NCI-H748 (cell line): ENCODE measurements at regions not wholly inside any gene's neighbourhood (a gene's known extent, or its start where the extent isn't known, plus 50 kb on each side); places are given as distances from the start of the nearest gene placed in this dataset.

Experiments used
- DNase-seq: peaks from one replicate; lab custom pipeline; 2025; ENCODE audit not compliant: unreplicated experiment; lab: John Stamatoyannopoulos, UW

DNA sequence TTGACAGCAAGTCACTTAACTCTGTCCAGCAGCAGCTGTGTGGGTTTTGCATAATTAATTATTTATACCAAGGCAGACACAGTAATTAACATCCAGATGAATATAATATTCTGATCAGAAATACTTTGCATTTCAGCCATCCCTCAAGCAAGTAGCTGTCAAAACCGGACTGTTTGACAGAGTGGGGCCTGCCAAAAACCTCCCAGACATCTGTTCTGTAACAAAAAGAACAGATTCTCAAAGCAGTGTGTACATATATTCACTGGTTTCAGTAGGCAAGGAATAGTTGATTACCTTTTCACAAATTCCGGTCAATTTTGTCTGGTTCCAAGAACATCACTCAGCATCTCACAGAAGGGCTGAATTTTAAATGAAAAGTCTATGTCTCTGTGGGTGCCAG, 291.6 kb downstream of the CMPK2 start:
- DNase-seq: no peak

DNA sequence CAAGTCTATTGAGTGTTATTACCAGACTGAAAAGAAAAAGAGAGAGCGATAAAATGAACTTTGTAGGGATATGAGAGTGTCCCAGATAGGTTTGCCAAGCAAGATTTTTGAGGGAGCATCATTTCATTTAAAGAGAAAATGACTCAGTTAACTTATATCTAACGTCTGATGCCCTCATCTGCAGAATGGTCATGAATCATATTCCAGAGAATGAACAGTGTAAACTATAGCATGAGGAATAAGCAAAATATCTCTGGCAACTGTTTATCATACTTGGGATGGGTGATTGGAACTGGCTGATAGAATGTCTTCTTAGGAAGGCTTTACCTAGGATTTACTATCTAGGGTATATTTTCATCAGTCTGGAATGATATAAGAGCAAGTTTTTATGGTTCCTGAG, 289.4 kb downstream of the CMPK2 start:
- no peak for DNase-seq

DNA sequence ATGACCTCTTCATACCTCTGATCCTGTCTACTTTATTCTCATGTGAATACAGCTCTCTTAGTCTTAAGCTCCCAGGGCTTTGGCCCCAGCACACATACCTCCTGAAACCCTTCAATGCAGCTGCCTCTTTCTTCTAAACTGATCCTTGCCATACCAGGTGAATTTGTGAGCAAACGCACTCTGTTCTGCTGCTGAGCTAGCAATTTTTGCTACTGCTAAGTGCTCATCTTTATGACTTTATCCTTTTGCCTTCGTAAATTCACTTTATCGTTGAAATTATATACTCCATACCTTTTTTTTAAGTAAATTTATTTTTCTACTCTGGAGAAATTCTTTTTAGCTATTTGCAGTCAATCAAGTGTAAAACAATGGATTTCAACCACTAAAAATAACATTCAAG, 287.7 kb downstream of the CMPK2 start:
- DNase-seq: no peak

DNA sequence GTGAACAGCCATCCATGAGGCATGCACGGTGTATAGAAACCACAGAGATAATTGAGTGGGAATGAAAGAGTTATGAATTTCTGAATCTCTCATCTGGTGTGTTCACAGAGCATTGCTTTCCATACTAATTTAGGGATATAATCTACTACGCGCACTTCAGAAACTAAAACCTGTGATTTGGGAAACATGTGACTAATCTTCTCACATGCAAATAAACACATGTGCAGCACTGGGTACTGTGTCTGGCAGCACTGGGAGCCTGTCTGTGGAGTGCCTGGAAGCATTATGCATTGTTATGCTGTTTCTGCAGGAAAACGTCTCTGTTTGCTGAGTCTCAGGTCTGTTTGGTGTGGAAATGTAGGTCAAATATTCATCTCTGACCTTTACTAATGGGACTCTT, 287.3 kb downstream of the CMPK2 start:
- DNase-seq: peak; percentile 17

DNA sequence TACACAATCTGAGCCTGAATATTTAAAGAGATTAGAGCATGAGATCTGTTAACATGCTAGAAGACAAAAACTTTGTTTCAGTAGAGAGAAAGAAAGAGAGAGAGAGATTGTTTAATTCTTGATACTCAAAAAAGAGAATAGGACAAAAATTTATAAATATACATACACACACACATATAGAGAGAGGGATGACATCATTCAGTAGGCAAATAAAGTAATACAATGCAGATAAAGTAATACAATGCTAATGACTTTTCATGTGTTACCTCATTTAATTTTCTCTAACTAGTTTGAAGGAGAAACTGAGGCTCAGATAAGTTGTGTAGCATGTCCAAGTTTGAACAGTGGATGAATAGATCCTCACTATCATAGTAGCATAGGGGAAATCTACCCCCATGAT, 286.4 kb downstream of the CMPK2 start:
- no peak for DNase-seq

DNA sequence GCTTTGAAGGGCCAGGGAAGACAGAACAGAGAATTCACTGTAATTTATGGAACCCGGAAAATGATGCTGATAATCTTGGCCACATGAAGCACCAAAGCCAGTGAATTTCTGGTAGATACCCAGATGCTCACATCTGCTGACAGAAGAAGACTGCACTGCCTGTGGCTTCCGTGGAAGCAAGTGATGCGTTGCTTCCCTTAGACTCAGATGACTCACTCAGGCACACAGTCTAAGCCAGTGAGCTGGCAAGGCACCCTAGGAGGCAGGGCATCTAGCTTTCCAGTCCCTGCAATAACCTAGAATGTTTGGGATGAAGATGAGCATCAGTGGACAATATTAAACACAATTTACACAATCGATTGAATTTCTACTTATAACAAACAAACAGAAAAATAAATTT, 284.7 kb downstream of the CMPK2 start:
- no peak for DNase-seq

DNA sequence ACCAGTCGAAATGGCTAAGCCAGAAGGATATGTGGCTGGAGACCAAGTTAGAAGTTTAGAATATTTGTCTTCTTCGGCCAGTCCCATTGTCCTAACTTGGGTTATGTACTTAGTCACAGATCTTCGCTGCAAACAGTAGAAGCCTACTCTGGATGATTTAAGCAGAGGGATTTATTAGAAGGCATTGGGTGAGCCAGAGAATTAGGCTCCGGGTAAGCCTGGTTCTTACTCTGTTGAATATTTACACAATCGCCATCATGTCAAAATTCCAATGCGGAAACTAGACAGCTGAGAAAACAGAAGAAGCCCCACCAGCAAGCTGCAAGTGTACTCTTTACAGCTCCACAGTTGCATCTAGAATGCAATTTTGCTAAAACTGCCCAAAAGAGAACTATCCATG, 276.6 kb downstream of the CMPK2 start:
- no peak for DNase-seq

DNA sequence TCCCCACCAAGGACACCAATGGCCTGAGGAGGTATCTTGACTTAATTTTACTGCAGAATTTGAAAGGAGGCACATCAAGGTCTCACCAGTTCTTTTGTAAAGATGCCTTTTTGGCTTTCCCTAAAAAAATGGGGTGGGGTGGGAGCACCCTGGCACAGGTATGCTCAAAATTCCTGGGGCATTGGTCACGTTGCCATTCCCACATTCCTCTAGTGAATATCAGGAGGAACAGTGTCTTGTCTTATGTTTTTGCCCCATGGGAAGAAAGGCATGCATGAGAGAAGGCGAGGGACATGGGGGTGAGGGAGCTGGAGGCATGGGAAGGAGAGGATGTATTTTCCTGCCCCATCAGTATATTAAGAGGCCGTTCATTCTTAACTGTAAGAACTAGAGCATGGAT, 275.3 kb downstream of the CMPK2 start:
- DNase-seq: no peak

DNA sequence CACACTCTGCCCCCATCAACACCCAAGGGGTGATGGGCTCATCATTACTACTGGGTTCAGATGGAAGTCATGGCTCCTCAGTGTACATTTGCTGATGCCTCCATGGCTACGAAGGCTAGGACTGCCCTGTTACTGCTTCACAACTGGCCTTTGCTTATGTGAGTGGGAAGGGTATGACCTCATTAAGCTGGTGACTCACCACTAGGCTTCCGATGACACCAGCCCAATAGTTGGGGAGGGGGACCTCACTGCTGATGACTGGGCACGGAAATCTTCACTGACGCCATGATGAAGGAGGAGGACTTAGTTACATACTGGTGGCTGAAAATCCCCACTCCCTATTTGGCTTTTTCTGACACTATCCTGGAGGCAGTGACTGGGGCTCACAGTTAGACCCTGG, 263.2 kb downstream of the CMPK2 start:
- DNase-seq: no peak

DNA sequence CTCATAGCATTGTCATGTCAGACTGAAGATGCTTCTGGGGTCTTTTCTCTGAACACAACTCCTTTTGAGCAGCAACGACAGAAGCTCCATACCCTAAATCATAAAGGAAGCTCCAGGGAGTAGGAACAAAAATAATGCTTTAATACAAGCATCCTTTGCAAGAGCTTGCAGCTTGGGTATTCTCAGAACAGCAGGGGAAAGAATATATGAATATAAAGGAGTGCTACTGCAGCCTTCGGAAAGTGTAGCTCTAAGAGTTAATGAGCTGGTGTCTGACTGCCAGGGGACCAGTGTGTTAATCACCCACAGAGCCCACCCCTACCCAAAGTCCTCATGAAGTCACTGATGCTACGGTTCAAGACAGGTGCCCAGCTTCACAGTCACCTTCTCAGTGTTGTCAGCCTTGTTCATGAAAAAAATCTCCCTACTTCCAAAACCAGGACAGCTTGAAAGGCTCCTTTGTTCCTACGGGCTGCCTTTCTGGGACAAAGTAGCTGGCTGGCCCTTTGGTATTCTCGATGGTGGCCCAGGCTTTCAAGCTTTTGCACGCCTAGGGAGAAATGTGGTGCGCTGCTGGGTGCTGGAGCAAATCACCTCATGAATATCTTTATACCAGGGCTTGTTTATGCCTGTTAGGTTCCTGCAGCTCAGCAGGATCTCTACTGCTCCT, 259.7 kb downstream of the CMPK2 start:
- DNase-seq: no peak

DNA sequence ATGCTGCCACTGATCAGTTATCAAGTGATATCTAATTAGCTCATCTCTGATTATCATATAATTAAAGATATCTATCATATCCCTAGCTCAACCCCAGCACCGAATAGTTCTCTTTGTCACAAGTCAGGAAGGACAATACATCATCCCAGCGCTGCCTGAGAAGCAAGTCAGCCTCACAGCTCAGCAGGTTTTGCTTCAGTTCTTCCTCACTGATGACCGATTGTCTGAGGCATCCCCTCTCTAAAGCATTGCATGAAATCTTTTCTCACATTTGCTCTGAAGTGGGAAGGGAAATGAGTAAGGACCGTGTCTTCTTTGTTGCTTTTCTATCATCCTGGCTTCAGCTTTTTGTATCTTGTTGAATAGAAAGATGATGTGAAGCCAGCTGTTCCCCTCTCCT, 247.9 kb downstream of the CMPK2 start:
- no peak for DNase-seq

DNA sequence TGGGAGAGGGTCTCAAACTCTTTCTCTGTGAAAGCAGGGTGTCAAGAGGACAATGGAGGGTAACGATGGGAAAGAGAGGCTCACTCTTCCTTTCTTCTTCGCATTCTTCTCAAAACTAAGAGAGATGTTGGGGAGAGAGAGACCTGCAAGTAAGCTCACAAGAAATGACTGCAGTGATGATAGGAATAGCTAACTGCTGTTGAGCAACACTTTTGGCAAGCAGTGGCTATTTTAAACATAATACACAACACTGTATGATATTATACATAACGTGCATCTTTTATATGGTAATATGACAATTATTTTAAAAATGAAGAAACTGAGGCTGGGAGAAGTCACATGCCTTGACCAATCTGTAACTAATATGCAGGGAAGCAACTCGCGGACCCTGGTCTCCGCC, 247.5 kb downstream of the CMPK2 start:
- no peak for DNase-seq

DNA sequence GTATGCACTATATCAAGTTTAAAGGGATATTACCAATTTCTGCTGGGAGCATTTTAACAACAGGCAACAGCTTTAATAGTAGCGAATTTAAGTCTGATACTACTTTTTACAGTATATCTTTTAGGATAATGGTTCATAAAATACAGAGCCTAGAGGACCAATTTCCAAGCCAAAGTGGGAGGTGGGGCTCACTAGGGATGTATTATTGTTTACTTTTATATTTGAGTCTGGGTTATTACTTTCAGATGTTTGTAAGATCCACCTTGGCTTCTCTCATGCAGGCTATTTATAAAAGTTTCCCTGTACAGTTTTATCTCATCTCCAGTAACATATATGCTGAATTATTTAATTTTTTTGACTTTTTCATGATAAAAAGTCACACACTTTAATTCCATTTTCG, 242.0 kb downstream of the CMPK2 start:
- no peak for DNase-seq

DNA sequence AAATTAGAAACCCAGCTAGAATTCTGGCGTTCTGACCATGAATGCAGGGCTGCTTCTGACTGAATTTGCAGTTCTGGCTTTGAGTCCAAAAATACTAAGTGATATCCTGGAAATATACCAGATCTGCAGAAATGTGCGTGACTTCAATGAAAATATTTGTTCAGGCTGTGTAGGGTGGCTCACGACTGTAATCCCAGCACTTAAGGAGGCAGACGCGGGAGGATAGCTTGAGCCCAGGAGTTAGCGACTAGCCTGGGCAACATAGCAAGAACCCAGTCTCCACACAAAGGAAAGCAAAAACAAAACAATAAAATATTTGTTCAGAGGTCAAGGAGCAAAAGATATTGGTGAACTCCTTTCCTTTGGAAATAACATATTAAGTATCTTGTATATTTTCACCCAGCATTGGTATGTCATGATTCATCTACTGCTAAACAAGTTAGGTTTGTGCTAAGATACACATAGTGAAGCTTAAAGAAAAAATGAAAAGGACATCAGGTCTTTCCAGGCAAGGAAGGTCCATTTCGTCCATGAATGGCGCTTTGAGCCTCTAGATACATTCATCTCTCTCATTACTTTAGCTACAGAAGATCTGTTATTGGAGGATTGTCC, 239.2 kb downstream of the CMPK2 start:
- DNase-seq: no peak

DNA sequence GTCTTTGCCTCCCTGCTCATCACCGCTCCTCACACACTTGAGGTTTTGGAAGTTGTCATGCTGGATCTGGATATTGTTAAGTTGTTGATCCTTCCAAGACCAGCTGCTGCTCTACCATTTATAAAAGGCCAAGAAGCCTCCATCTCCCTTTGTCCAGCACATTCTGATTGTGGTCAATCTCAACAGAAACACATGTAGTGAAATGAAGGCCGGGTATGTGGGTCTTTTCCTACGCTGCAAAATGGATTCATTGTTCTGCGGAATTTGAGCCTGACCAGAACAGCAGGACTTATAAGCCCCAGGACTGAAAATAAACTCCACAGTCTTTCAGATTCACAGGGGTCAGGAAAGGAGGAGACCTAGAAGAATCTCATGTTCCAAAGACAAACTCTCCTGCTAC, 238.4 kb downstream of the CMPK2 start:
- no peak for DNase-seq

DNA sequence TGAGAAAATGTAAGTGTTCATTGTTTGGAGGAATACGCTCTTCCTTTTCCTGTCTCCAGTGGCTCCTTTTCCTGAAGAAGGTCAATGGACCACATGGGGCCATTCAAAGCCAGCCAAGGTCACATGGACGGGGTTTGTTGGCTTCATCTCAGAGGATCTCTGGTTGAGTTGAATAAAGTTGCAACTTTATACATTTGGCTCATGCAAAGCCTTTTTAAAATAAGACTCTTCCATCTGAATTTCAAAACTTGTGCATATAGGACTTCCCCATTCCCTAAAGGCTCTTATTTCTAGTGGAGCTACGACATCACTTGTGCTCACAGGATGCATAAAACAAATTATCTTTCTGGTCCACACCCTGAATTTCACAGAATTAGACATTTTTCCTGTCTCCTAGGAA, 235.5 kb downstream of the CMPK2 start:
- DNase-seq: no peak

DNA sequence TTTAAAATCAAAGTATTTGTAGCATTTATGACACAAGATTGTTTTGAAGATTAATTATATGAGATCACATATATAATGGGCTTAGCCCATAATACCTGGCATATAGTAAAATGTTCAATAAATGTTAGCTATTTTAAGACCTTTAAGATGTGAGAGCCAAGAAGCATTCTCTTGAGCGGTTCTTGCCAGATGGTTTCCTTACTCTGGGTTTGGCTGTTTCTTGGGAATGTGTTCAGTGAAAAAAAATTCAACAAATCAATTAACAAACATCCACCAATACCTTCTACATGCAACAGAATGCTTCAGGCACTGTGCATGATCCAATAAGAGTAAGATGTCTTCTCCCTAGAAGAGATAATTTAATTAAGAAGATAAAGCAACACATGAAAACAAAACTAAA, 230.4 kb downstream of the CMPK2 start:
- DNase-seq: no peak

DNA sequence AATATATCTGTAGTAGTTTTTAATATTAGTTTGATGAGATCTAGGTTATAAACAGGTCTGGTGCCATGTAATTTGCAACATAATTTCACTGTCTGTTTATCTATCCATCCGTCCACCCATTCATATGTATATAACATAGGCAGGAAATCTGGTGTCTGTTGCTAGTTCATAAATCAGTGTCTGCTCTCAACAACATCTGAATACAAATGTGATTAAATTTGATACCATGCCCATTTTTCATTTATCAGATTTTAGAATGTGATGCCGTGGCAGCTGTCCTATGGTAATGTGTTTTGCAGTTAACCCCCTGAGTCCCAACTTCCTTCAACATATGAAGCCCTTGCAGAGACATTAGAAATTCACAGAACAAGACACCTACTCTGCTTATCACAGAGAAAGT, 228.4 kb downstream of the CMPK2 start:
- DNase-seq: no peak

DNA sequence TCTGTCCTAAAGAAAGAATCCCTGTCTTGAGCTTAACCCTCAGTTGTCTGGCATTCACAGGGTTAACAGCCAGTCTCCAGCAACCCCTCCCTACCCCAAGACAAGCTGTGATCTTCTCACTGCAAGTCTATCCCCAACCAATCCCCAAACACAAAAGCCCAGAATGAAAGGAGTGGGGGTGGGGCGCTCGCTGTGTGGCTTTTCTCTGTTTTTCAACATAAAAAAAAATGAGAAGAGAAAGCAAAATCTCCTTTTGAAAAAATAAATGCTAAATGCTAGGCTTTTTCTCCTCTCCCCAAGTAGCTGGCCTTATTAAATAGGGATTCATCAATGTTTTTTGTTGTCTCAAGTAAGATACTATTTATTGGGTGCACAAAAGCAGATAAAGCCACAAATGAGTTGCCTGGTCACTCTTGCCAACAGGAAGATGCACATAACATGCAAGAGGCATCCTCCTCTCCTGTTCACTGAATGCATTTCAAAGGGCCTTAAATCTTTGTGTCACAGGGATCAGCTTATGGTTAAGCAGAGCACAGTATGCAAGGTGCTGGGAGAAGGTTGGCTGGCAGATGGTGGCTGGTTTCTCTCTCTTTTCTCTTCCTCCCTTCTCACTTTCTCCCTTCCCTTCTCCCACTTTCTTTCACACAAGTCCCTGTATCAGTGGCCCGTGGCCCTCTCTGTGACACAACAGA, 225.6 kb downstream of the CMPK2 start:
- no peak for DNase-seq

DNA sequence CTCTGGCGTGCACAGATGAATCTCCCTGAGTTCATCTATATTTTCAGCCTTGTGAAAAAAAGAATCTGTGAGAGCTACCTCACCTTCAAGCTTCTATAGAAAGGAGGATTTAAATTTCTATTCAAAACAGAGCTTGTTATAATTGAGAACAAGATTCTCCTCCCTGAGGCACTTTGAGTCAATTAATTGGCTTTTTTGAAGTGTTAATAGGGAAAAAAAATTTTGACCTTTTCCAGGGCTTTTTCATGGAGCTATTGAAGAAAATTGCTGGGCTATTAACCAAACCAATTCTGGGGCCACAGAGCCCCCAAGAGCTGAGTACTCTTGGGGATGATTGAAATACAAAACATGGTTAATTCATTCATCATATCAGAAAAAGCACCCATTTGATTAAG, 225.1 kb downstream of the CMPK2 start:
- no peak for DNase-seq

DNA sequence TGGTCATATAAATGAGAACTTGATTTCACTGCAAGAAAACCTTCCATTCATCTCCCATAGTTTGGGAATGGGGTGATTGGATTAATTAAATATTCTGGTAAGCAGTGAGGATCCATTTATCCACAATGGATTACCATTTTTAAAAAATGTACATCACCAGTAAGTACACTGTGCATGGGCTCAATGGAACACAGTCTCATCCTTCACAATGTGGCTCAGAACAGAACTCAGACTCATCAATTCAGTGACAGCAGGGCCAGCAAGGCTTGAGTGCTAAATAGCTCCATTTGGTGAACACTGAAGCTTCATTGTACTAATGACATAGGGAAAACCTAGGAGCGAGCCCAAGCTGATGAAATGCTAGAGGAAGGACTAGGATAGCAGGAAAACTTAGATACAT, 223.8 kb downstream of the CMPK2 start:
- no peak for DNase-seq

DNA sequence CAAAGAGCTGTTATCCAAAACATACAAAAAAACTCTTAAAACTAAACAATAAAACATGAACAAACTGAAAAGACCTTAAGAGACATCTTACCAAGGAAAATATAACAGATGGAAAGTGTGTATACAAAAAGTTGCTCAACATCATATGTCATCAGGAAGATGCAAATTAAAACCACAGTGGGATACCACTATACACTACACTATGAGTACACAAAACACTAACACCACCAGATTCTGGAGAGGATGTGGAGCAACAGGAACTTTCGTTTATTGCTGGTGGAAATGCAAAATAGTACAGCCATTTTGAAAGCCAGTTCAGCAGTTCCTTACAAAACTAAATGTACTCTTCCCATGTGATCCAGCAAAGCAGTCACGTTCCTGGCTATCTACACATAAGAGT, 221.4 kb downstream of the CMPK2 start:
- DNase-seq: no peak

DNA sequence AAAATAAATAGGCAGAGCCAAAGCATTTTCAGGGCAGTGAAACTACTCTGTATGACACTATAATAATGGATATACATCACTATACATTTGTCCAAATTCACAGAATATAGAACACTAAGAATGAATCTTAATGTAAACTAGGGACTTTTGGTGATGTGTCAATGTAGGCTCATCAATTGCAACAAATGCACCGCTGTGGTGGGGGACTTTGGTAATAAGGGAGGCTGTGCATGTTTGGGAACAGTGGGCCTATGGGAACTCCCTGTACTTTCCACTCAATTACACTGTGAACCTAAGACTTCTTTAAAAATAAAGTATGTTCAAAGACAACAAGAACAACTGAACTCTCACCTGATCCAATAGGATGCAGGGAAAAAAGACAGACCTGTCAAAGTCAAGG, 220.7 kb downstream of the CMPK2 start:
- no peak for DNase-seq
